ENCODE measurements at regions not wholly inside any gene's neighbourhood (a gene's known extent, or its start where the extent isn't known, plus 50 kb on each side); places are given as distances from the start of the nearest gene placed in this dataset.
"Not testable (repeated sequence)": the region's sequence is repeated elsewhere in the genome, so short reads cannot be mapped to it uniquely, and the experiment has no call there.

- Histone ChIP-seq H3K4me3 (ENCODE audit: low read length in 2 of 2) (no peak overlapping the region), H3K9me3 (ENCODE audit: control insufficient read depth, low read length) (no peaks in the 10 kb centered on the region), H3K4me1 (ENCODE audit: control insufficient read depth in 1 of 2, insufficient read depth in 2 of 2, low read length in 2 of 2) (no peaks in the 10 kb centered on the region), H3K27me3 (ENCODE audit: control insufficient read depth in 1 of 2, insufficient read depth in 2 of 2, low read length in 1 of 2) (no peaks in the 10 kb centered on the region), H3K27ac (ENCODE audit: low read depth in 1 of 2, low read length in 2 of 2) (no peak overlapping the region), H3K36me3 (ENCODE audit: control insufficient read depth in 1 of 2, insufficient read depth in 2 of 2, low read length in 1 of 2) (no peaks in the 10 kb centered on the region)
- 41 to 49% methylated on average over 1 of the region's 1 CpG for WGBS, 2 donors
- intact Hi-C loops (cut with DNase I), result no loop called here
- no peak for DNase-seq
- no peak for ATAC-seq (ENCODE audit: low FRiP score)
These were observed 1111.0 kb upstream of the SLC39A10 start for GRCh38 chr2:194545978-194546377.

- Histone ChIP-seq H3K9me3 (ENCODE audit: control insufficient read depth, low read length) (peaks cover 4% of the 10 kb centered on the region), H3K27ac (ENCODE audit: low read depth in 1 of 2, low read length in 2 of 2) (no peak overlapping the region), H3K4me1 (ENCODE audit: control insufficient read depth in 1 of 2, insufficient read depth in 2 of 2, low read length in 2 of 2) (no peaks in the 10 kb centered on the region), H3K36me3 (ENCODE audit: control insufficient read depth in 1 of 2, insufficient read depth in 2 of 2, low read length in 1 of 2) (no peaks in the 10 kb centered on the region), H3K4me3 (ENCODE audit: low read length in 2 of 2) (no peak overlapping the region), H3K27me3 (ENCODE audit: control insufficient read depth in 1 of 2, insufficient read depth in 2 of 2, low read length in 1 of 2) (peaks cover 0 to 3% of the 10 kb centered on the region in 2 donors)
- ATAC-seq (ENCODE audit: low FRiP score) (no peak), DNase-seq (no peak)
- intact Hi-C loops (cut with DNase I), result no loop called here
These were observed 1117.6 kb upstream of the SLC39A10 start for GRCh38 chr2:194539425-194539824.

GRCh38 chr2:194526121-194526520 is 1130.9 kb upstream of the SLC39A10 start:
- H3K4me1 ChIP-seq (ENCODE audit: control insufficient read depth in 1 of 2, insufficient read depth in 2 of 2, low read length in 2 of 2), result no peaks in the 10 kb centered on the region
- H3K4me3 ChIP-seq (ENCODE audit: low read length in 2 of 2), result no peak overlapping the region
- H3K27me3 ChIP-seq (ENCODE audit: control insufficient read depth in 1 of 2, insufficient read depth in 2 of 2, low read length in 1 of 2), result no peaks in the 10 kb centered on the region
- DNase-seq (no peak), ATAC-seq (ENCODE audit: low FRiP score) (no peak)
- no peaks in the 10 kb centered on the region for H3K9me3 ChIP-seq (ENCODE audit: control insufficient read depth, low read length)
- intact Hi-C loops (cut with DNase I), result no loop called here
- H3K36me3 ChIP-seq (ENCODE audit: control insufficient read depth in 1 of 2, insufficient read depth in 2 of 2, low read length in 1 of 2), result no peaks in the 10 kb centered on the region
- H3K27ac ChIP-seq (ENCODE audit: low read depth in 1 of 2, low read length in 2 of 2), result no peak overlapping the region

DNA sequence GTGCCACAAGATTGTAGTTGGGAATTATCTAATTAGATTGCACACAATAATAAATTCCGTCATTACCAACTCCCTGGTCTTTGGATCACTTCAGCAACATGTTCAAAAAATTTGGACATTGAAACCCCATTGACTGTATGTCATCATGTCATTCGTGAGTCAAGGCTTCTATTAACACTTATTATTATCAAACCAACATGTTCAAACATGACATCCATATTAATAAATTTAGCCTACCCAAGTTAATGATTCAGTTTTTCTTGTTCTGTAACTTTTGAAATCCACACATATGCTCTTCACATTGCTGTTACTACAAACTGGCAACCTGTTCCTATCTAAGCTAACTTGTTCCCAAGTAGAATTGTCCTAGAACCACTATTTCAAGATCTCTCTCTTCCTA is 1142.7 kb upstream of the SLC39A10 start:
- no peak overlapping the region for H3K27ac ChIP-seq (ENCODE audit: low read depth in 1 of 2, low read length in 2 of 2)
- H3K4me1 ChIP-seq (ENCODE audit: control insufficient read depth in 1 of 2, insufficient read depth in 2 of 2, low read length in 2 of 2), result no peaks in the 10 kb centered on the region
- no peaks in the 10 kb centered on the region for H3K36me3 ChIP-seq (ENCODE audit: control insufficient read depth in 1 of 2, insufficient read depth in 2 of 2, low read length in 1 of 2)
- DNase-seq (no peak), ATAC-seq (ENCODE audit: low FRiP score) (no peak)
- H3K27me3 ChIP-seq (ENCODE audit: control insufficient read depth in 1 of 2, insufficient read depth in 2 of 2, low read length in 1 of 2), result no peaks in the 10 kb centered on the region
- no peaks in the 10 kb centered on the region for H3K9me3 ChIP-seq (ENCODE audit: control insufficient read depth, low read length)
- 70 to 73% methylated on average over 2 of the region's 2 CpGs for WGBS, 2 donors
- intact Hi-C loops (cut with DNase I), result no loop called here
- H3K4me3 ChIP-seq (ENCODE audit: low read length in 2 of 2), result no peak overlapping the region

DNA sequence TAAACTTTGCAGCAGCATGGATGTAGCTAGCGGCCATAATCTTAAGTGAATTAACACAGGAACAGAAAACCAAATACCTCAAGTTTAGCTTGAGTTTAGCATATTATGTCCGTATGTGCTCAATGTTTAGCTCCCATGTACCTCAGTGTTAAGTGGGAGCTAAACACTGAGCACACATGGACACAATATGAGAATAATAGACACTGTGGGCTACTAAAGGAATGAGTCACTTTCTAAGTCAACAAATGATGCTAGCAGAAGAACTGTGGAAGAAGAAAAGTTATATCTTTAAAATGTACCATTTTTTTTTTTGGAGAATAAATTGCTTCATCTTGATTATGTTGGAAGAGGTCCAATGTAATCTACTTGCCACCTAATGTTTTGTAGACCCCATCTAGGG is 1146.0 kb upstream of the SLC39A10 start:
- intact Hi-C loops (cut with DNase I); H3K27me3 ChIP-seq (ENCODE audit: control insufficient read depth in 1 of 2, insufficient read depth in 2 of 2, low read length in 1 of 2); H3K27ac ChIP-seq (ENCODE audit: low read depth in 1 of 2, low read length in 2 of 2); H3K9me3 ChIP-seq (ENCODE audit: control insufficient read depth, low read length); ATAC-seq (ENCODE audit: low FRiP score); H3K36me3 ChIP-seq (ENCODE audit: control insufficient read depth in 1 of 2, insufficient read depth in 2 of 2, low read length in 1 of 2); H3K4me1 ChIP-seq (ENCODE audit: control insufficient read depth in 1 of 2, insufficient read depth in 2 of 2, low read length in 2 of 2); H3K4me3 ChIP-seq (ENCODE audit: low read length in 2 of 2); DNase-seq: not testable (repeated sequence)
- 53 to 57% methylated on average over 2 of the region's 2 CpGs for WGBS, 2 donors

DNA sequence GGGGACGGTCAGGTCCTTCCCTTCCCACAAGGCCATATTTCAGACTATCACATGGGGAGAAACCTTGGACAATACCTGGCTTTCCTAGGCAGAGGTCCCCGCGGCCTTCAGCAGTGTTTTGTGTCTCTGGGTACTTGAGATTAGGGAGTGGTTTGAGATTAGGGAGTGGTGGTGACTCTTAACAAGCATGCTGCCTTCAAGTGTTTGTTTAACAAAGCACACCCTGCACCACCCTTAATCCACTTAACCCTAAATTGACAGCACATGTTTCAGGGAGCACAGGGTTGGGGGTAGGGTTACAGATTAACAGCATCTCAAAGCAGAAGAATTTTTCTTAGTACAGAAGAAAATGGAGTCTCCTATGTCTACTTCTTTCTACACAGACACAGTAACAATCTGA is 1152.2 kb upstream of the SLC39A10 start:
- DNase-seq; H3K9me3 ChIP-seq (ENCODE audit: control insufficient read depth, low read length); H3K36me3 ChIP-seq (ENCODE audit: control insufficient read depth in 1 of 2, insufficient read depth in 2 of 2, low read length in 1 of 2); H3K4me1 ChIP-seq (ENCODE audit: control insufficient read depth in 1 of 2, insufficient read depth in 2 of 2, low read length in 2 of 2); ATAC-seq (ENCODE audit: low FRiP score); intact Hi-C loops (cut with DNase I); H3K4me3 ChIP-seq (ENCODE audit: low read length in 2 of 2); H3K27ac ChIP-seq (ENCODE audit: low read depth in 1 of 2, low read length in 2 of 2); H3K27me3 ChIP-seq (ENCODE audit: control insufficient read depth in 1 of 2, insufficient read depth in 2 of 2, low read length in 1 of 2): not testable (repeated sequence)
- WGBS, 2 donors, result 42 to 66% methylated on average over 3 of the region's 3 CpGs

DNA sequence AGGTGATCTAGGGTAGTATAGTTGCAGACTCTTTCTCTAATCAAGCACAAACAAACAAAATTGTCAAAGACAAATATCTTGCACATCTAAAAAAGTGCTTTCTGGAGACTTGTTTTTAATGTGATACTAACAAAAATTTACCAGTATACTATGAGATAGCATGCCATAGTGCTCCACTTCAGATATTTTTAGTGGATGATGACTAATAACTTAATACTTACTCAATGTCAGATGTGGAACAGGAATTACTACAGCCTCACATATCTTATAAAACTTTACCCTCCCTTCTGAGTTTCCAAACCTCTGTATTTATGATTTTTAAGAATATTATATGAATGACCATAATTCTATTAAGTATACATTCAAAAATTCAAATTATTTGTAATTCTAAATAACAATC is 1162.0 kb upstream of the SLC39A10 start:
- Histone ChIP-seq H3K27me3 (ENCODE audit: control insufficient read depth in 1 of 2, insufficient read depth in 2 of 2, low read length in 1 of 2) (no peaks in the 10 kb centered on the region), H3K4me3 (ENCODE audit: low read length in 2 of 2) (no peak overlapping the region), H3K4me1 (ENCODE audit: control insufficient read depth in 1 of 2, insufficient read depth in 2 of 2, low read length in 2 of 2) (no peaks in the 10 kb centered on the region), H3K27ac (ENCODE audit: low read depth in 1 of 2, low read length in 2 of 2) (no peak overlapping the region), H3K36me3 (ENCODE audit: control insufficient read depth in 1 of 2, insufficient read depth in 2 of 2, low read length in 1 of 2) (no peaks in the 10 kb centered on the region), H3K9me3 (ENCODE audit: control insufficient read depth, low read length) (no peaks in the 10 kb centered on the region)
- ATAC-seq (ENCODE audit: low FRiP score) (no peak), DNase-seq (no peak)
- intact Hi-C loops (cut with DNase I), result no loop called here

GRCh38 chr2:194494401-194494800 is 1162.6 kb upstream of the SLC39A10 start:
- Histone ChIP-seq H3K9me3 (ENCODE audit: control insufficient read depth, low read length) (no peaks in the 10 kb centered on the region), H3K4me1 (ENCODE audit: control insufficient read depth in 1 of 2, insufficient read depth in 2 of 2, low read length in 2 of 2) (no peaks in the 10 kb centered on the region), H3K4me3 (ENCODE audit: low read length in 2 of 2) (no peak overlapping the region), H3K36me3 (ENCODE audit: control insufficient read depth in 1 of 2, insufficient read depth in 2 of 2, low read length in 1 of 2) (no peaks in the 10 kb centered on the region), H3K27me3 (ENCODE audit: control insufficient read depth in 1 of 2, insufficient read depth in 2 of 2, low read length in 1 of 2) (no peaks in the 10 kb centered on the region), H3K27ac (ENCODE audit: low read depth in 1 of 2, low read length in 2 of 2) (no peak overlapping the region)
- intact Hi-C loops (cut with DNase I), result no loop called here
- no peak for ATAC-seq (ENCODE audit: low FRiP score)
- no peak for DNase-seq

GRCh38 chr2:194491409-194492115 is 1165.5 kb upstream of the SLC39A10 start:
- intact Hi-C loops (cut with DNase I), result no loop called here
- WGBS, 2 donors, result 68 to 76% methylated on average over 2 of the region's 2 CpGs
- no peak for DNase-seq
- ATAC-seq (ENCODE audit: low FRiP score), result no peak
- Histone ChIP-seq H3K36me3 (ENCODE audit: control insufficient read depth in 1 of 2, insufficient read depth in 2 of 2, low read length in 1 of 2) (no peaks in the 10 kb centered on the region), H3K9me3 (ENCODE audit: control insufficient read depth, low read length) (no peaks in the 10 kb centered on the region), H3K27ac (ENCODE audit: low read depth in 1 of 2, low read length in 2 of 2) (no peak overlapping the region), H3K4me3 (ENCODE audit: low read length in 2 of 2) (no peak overlapping the region), H3K27me3 (ENCODE audit: control insufficient read depth in 1 of 2, insufficient read depth in 2 of 2, low read length in 1 of 2) (no peaks in the 10 kb centered on the region), H3K4me1 (ENCODE audit: control insufficient read depth in 1 of 2, insufficient read depth in 2 of 2, low read length in 2 of 2) (no peaks in the 10 kb centered on the region)

All from aorta (tissue), 5 donors.